ENCODE measurements at regions not wholly inside any gene's neighbourhood (a gene's known extent, or its start where the extent isn't known, plus 50 kb on each side); places are given as distances from the start of the nearest gene placed in this dataset.
A peak's percentile ranks its signal among the peaks of the same experiment; 100 is the strongest.

DNA sequence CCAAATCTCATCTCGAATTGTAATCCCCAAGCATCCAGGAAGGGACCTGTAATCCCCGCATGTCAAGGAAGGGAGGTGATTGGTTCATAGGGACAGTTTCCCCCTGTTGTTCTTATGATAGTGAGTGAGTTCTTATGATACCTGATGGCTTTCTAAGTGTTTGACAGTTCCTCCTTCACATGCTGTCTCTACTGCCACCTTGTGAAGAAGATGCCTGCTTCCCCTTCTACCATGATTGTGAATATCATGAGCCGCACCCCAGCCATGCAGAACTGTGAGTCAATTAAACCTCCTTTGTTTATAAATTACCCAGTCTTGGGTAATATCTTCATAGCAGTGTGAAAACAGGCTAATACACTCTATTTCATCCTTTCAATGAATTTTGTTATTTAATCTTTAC, 446.7 kb downstream of the RNF144A start:
- peak; percentile 32 for TF ChIP-seq CTCF (IDR thresholded peaks at IDR 0.05; ENCODE audit: insufficient read depth, low read length, poor library complexity, severe bottlenecking)

DNA sequence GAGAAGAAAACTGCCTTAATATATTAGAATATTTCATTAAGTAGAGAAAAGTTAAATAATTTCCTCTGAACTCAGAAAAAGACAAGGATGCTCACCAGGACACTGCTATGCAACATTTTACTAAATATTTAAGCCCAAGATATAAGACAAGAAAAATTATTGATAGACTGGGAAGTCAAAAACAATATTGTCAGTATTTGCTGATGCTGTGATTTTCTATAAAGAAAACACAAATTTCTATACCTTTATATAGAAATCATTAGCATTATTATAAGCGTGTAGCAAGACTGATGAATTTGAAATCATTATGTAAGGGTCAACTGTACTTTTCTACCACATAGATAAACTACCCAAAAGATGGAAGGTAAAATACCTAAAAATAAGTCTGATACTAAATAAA, 451.0 kb downstream of the RNF144A start:
- Histone ChIP-seq H3K36me3 (ENCODE audit: control insufficient read depth, insufficient read depth, low read length) (no peaks in the 10 kb centered on the region), H3K4me3 (replicated peaks; ENCODE audit: low read depth, low read length) (no peak overlapping the region), H3K27me3 (replicated peaks; ENCODE audit: control insufficient read depth, insufficient read depth, low read length) (peaks cover 2% of the 10 kb centered on the region)
- DNase-seq (ENCODE audit: extremely low read depth, insufficient read length) = no peak
- no peak for TF ChIP-seq CTCF (IDR thresholded peaks at IDR 0.05; ENCODE audit: insufficient read depth, low read length, poor library complexity, severe bottlenecking)

More for the DNA sequence above, 446.7 kb downstream of the RNF144A start:
- no peak for DNase-seq (ENCODE audit: extremely low read depth, insufficient read length)
- Histone ChIP-seq H3K27me3 (replicated peaks; ENCODE audit: control insufficient read depth, insufficient read depth, low read length) (no peaks in the 10 kb centered on the region), H3K36me3 (ENCODE audit: control insufficient read depth, insufficient read depth, low read length) (no peaks in the 10 kb centered on the region), H3K4me3 (replicated peaks; ENCODE audit: low read depth, low read length) (no peak overlapping the region)

- no peak for DNase-seq (ENCODE audit: extremely low read depth, insufficient read length)
- no peaks in the 10 kb centered on the region for H3K36me3 ChIP-seq (ENCODE audit: control insufficient read depth, insufficient read depth, low read length)
- H3K4me3 ChIP-seq (replicated peaks; ENCODE audit: low read depth, low read length) = no peak overlapping the region
- peaks cover 3% of the 10 kb centered on the region for H3K27me3 ChIP-seq (replicated peaks; ENCODE audit: control insufficient read depth, insufficient read depth, low read length)
- no peak for TF ChIP-seq CTCF (IDR thresholded peaks at IDR 0.05; ENCODE audit: insufficient read depth, low read length, poor library complexity, severe bottlenecking)
Observed at GRCh38 chr2:7373156-7373555, 455.9 kb downstream of the RNF144A start.

- TF ChIP-seq CTCF (IDR thresholded peaks at IDR 0.05; ENCODE audit: insufficient read depth, low read length, poor library complexity, severe bottlenecking) = no peak
- DNase-seq (ENCODE audit: extremely low read depth, insufficient read length) = no peak
Observed at GRCh38 chr2:7375901-7376300, 458.7 kb downstream of the RNF144A start.

DNA sequence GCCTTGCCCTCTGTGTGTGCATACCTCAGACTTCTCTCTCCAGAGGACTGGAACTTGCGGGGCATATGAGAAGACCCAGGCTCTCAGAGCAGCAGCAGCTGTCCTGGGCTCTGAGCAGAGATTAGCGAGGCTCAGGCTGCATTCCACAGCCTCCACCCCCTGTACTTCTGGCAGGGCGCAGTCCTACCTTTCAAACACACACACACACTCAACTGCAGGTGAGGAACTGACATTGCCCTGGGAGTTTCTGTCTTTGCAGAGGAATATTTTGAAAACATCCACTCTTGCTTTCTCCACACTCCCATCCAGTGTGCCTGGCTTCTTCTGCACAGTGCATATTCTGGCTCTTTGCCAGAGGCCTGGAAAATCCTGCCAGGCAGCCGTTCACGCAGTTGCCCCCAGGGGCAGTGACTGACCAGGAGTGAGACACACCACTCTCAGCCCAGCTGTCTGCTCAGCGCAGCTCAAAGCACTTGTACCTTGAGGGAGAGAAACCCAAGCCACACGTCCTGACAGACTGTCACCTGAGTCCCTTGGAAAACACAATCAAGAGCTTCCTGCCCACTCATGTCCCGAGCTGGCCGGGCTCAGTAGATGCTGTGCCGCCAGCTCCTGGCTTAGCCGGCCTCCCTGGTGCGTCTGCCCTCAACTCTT, 460.8 kb downstream of the RNF144A start:
- no peak overlapping the region for H3K4me3 ChIP-seq (replicated peaks; ENCODE audit: low read depth, low read length)
- H3K27me3 ChIP-seq (replicated peaks; ENCODE audit: control insufficient read depth, insufficient read depth, low read length) = peaks cover 1% of the 10 kb centered on the region; the same call in 1 of the 2 replicates
- H3K36me3 ChIP-seq (ENCODE audit: control insufficient read depth, insufficient read depth, low read length) = no peaks in the 10 kb centered on the region
- no peak for TF ChIP-seq CTCF (IDR thresholded peaks at IDR 0.05; ENCODE audit: insufficient read depth, low read length, poor library complexity, severe bottlenecking)
- no peak for DNase-seq (ENCODE audit: extremely low read depth, insufficient read length)

More at GRCh38 chr2:7375901-7376300, 458.7 kb downstream of the RNF144A start:
- Histone ChIP-seq H3K27me3 (replicated peaks; ENCODE audit: control insufficient read depth, insufficient read depth, low read length) (peaks cover 3% of the 10 kb centered on the region), H3K4me3 (replicated peaks; ENCODE audit: low read depth, low read length) (no peak overlapping the region), H3K36me3 (ENCODE audit: control insufficient read depth, insufficient read depth, low read length) (no peaks in the 10 kb centered on the region)

DNA sequence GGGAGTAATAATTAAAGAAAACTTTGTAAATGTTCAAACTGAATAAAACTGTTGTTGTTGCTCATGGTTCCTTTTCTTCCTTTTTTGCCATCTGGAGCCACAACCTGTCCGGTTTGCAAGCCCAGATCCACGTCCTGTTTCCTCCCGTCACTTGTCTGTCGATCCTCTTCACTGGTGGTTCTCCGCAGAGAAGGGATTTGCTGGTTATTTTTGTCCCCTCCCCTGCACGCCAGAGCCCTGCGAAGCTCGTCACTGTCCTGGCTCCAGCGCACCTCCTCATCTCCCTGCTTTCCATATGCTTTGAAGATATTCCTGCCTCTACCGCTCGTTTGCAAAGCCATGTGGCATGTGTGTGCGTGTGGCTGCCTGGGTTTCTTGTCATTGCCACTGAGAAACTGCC, 461.4 kb downstream of the RNF144A start:
- Histone ChIP-seq H3K4me3 (replicated peaks; ENCODE audit: low read depth, low read length) (no peak overlapping the region), H3K27me3 (replicated peaks; ENCODE audit: control insufficient read depth, insufficient read depth, low read length) (peaks cover 1% of the 10 kb centered on the region; the same call in 1 of the 2 replicates), H3K36me3 (ENCODE audit: control insufficient read depth, insufficient read depth, low read length) (no peaks in the 10 kb centered on the region)
- no peak for DNase-seq (ENCODE audit: extremely low read depth, insufficient read length)
- TF ChIP-seq CTCF (IDR thresholded peaks at IDR 0.05; ENCODE audit: insufficient read depth, low read length, poor library complexity, severe bottlenecking) = no peak
